ENCODE measurements at regions not wholly inside any gene's neighbourhood (a gene's known extent, or its start where the extent isn't known, plus 50 kb on each side); places are given as distances from the start of the nearest gene placed in this dataset.

DNA sequence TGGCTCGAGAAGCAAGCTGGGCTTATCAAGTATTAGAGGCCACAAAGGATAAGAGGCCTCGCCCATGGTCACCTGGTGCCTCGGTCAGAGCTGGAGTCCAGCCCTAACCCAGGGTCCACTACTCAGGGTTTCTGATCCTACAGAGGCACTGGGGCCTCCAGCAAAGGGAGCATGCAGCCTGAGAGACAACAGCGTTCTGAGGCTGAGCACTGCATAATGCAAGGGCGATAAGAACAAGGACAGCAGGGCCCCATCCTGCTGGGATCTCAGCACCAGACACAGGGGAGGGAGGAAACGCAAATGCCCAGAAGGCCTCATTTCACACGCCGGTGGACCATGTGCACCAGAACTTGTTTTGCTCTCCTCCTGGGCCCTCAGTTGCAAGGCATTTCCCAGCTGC lies 63.0 kb downstream of the C5orf15 start:
- no peak for DNase-seq

DNA sequence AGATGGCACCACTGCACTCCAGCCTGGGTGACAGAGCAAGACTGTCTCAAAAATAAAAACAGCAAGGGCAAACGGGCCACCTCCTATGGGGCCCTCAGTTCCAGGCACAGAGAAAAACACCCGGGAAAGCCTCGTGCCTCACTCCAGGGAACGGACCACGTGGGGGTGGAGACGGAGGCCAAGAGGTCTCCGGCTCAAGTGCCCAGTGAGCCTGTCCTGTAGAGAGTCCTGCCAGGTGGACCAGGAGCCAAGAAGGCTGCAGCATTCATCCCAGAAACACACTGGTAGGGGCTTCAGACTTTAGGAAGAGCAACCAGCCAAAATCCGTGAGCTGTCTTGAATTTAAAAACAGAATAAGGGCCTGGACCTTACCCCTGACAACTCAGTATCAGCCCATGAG lies 63.8 kb downstream of the C5orf15 start:
- no peak for DNase-seq

DNA sequence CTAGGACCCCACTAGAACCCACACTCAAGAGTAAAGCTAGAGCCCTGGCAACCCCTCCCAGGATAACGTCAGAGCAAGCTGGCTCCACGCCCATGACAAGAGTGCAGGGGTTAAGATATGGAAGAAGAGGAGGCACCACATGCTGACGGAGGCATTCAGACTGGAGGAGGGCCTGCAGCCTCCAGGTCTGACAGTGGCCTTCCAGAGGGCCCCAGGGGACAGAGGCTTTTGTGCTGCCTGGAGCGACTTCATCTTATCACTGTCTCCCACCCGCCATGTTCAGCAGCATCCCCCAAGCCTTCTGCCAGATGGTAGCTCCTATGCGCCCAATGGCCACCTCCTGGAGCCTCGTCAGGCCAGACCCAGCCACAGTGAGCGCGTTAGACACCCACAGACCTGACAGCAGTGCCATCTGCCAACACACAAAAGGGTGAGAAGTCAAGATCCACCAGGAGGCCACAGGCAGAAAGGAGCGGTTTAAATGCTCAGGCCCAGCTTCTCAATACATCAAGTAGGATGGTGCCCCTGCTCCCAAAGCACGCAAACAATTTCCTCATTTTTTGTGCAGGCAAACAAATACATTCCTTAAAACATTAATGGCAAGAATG lies 65.8 kb downstream of the C5orf15 start:
- no peak for DNase-seq

DNA sequence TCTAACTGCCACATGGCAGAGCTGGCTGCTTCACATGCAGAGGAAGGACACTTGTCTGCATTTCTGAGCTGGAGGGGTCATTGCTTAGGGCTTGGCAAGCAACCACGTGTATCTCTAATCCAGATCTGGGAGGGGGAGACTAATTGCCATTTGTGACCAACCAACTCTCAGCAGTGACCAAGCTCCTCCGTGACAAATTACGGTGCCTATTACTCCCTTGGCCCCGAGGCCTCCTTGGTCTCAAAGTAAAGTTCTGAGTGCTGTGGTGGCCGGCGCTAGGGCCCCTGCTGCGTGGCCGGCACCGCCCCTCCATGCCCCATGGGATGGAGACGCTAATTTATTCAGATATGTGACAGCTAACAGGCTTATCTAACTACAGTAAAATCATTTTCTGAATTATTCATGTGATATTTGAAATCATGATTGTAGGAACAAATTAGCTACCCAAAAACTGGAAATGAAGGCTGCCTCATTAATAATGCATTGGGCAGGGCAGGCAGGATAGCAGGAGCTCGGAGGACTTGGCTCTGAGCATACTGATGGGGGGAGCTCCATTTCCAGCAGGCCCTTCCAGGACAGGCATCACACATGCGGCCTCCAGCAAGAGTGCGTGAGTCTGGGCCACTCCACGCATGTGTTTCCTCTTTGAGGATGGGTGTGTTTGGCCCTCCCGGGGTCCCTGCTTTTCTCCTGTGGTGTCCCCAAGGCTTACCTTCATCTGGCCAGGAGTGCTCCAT lies 67.7 kb downstream of the C5orf15 start:
- DNase-seq = no peak

DNA sequence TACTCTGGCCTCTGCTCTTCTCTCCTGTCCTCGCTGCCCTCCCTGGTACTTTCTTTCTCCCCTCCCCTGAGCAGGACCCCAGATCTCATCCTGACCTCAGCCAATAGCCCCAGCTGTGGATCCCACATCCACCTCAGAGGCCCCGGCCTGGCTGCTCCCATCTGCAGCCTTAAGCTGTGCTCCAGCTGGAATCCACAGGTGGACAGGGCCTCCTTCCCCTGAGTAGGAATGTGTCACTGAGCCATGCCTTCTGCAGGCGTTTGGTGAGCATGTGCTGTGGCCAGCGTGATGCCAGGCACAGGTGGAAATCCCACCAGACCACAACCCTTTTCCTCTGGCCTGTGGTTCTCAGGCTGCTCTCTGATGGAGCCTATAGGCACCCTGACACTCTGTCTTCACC lies 68.9 kb downstream of the C5orf15 start:
- DNase-seq = no peak

DNA sequence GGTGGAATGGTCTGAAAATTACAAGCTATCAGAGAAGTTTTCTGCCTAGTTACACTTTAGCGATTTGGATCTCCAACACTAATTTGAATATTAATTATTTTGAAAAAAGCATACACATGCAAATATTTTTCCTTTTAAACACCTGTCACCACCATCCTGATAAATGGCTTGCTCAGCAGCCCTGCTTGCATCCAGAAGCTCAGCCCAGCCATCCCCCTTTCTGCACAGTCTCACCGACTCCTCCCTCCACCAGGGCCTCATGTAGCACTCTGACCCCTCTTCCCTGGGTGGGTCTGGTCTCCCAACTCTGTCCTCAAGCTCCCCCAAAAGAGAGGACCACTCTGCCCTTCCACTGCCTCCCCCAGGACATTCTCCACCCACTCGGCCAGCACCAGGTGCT lies 70.0 kb downstream of the C5orf15 start:
- no peak for DNase-seq

DNA sequence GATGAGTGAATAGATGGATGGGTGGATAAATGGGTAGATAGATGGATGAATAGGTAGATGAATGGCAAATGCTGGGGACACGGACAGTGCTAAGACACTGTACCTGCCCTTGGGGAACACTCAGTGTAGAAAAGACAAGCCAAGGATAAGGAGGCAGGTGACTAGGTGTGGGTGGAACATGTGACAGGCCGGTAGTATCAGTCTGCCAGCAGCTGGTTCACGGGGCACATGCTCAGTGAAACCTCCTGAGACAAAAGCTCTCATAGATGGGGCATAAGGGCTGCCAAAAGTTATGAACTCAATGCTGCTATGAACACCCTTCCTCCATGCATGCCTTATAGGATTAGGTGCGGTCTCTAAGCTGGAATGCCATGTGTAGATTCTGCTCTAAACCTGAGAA lies 71.0 kb downstream of the C5orf15 start:
- DNase-seq = no peak

DNA sequence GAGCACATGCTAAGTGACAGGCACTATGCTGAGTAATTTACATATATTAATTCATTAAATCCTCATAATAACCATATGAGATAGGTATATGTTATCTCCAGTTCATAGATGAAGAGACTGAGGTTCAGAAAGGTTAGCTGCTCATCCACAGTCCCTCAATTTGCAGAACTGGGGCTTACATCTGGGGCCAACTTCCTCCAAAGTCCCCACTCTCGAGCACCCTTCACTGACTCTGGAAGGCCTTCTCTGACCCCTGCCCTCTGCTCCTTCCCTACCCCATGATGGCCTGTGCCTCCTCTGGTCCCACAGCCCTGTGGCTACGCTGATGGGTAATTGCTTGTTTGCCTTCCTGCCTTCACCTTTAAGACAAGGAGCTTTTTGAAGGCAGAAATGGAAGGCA lies 71.6 kb downstream of the C5orf15 start:
- no peak for DNase-seq

DNA sequence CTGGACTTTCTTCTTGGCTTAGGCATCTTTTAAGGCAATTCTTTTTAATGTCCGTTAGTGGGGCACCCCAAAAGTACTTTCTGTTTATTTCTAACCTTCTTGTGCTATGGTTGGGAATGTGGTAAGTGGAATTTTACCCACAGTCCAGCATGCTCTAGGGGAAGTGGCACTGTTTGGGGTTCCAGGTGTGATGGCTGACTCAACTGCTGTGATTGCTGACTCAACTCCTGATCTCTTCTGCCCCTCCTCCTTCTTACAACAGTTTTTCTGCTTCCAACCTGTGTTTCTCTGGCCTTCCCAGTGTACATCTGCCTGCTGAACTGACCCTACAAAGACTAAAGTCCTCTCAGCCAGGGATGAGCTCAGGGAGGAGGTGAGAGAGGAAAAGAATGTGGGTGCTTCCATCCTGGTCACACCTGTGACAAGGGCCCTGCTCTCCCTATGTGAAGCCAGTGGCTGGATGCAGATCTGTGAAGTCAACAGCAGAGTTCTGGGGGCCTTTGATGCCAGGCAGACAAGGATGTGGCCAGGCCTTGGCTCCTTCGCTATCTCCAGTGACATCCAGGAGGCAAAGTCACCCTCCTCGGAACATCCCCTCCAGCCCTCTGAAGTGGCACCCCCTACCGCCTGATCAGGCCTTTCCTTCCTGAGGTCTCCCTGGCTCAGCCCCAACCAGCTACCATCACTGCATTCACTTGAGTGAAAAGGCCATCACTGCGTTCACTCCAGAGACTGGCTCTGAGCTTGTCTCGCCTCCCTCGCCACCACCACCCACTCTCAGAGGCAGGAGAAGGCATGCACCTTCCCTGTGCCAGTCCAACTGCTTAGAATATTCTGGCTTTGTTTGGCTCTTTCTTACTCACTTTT lies 72.2 kb downstream of the C5orf15 start:
- no peak for DNase-seq

DNA sequence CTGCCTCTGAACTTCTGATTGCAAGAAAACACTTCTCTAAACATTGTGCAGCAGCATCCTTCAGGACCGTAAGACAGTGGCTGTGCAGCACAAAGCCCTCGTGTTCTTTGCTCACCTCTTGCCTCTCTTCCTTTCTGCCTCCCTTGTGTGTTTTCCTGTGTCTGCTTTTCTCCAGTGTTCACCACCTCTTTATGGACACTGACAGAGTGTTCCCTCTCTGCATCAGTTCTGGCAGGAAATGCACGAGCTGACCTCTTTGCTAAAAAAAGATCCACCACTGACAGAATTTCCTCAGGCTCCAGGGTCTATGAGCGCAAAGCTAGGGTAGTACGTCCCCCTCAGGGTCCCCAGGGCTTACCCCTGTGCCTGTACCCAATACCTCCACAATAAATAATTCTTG lies 74.3 kb downstream of the C5orf15 start:
- no peak for DNase-seq

DNA sequence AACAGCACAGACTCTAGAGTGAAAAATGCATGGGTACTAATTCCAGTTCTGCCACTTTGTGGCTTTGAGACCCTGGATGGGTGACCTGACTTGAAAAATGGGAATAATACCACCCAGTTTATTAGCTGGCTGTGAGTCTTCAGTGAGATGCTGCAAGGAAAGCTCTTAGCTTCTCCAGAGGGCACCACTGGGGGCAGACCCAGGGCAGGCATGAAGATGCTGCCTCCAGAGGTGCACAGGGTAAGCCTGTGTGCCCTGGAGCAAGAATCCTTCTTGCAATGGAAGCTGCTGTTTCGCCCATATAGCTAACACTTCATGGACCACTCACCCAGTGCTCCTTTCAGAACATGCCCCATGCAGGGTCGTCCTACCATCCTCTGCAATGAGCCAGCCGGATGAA lies 75.7 kb downstream of the C5orf15 start:
- DNase-seq = no peak

DNA sequence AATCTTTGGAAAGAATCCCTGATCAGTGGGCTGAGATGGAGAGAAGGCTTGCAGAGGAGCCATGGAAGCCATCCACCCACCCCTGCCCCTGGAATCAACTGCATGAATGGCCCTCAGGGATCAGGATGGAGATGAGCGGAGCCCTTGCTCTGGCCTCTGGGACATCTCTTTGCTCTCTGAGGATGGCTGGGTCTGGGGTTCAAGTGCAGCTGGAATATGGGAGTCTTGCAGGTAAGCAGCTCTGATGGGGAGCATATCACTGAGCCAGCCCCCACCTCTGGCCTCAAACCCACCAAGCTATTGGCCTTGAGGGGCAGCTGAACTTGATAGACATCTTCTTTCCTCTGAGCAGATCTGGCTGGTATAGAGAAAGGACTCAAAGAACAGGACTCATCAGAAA lies 76.1 kb downstream of the C5orf15 start:
- no peak for DNase-seq

DNA sequence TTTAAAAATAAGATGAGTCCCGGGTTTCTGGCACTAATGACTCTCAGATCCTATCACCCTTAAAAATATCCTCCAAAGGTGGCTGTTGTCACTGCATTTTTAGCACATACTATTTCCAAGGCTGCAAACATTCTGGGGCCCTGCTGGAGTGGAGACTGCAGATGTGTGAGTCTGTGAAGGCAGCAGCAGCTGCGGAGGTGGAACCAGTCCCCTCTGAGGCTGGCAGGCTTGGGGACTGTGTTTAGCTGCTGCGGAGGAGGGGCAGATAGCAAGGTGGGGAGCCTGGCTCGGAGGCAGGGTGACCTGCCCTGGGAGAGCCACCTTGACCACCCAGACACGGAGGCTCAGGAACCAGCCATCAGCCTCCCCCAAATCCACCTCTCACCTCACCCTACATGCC lies 77.0 kb downstream of the C5orf15 start:
- DNase-seq = no peak

DNA sequence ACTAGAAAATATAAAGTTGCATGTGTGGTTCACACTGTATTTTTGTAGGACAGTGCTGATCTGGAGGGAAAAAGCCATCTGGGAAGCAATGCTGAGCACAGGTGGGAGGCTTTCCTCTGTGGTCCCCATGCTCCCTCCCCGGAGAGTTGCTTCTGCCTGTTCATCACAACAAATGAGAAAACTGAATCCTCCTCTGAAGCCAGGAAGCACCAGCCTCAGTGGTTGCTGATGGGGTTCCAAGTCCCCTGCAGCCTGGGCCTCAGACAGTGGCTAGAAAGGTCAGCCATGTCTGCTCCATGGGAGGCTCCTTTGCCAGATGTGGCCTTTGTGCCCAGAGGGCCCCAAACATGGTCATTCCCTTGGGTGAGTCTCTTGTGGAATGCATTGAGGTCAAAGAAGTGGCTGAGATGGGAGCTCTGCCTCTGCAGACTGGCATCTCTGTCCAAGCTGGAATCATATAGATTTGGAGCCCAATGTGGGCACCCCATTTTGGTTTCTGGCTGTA lies 77.6 kb downstream of the C5orf15 start:
- DNase-seq = no peak

DNA sequence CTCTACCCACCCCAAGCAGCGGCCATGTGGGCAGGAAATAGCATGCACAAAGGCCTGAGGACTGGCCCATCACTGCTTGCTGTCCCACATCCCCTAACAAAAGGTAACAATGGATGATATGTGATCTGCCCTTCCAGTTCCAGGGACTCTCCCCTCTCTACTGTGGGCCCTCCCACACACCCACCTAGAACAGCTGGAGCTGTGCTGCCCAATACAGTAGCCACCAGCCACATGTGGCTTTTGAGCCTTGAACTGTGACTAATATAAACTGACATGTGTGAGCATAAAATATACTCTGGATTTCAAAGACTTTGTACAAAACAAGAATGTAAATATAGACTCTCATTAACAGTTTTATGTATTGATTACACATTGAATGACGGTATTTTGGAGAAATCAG lies 78.1 kb downstream of the C5orf15 start:
- no peak for DNase-seq

DNA sequence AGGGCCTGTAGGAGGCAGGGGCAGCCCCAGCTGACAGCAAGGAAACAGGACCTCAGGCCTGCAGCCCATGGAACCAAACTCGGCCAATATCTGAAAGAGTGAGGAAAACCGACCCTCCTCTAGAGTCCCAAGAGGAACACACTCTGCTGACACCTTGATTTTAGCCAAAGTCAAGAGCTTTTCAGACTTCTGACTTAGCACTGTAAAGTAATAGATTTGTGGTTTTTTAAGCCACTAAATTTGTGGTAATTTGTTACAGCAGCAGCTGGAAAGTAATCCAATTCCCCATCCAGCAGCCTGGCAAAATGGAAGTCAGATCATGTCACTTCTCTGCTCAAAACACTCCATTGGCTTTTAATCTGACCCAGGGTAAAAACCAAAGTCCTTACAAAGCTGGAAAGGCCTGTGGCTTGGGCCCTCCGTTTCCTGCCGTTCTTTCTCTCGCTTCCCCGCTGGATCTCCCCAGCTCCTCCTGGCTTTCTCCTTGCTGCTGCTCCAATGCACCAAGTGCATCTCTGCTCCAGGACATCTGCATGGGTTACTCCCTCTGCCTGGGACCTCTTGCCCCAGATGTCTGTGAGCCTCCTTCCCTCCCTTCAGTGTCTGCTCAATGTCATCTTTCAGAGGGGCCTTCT lies 79.0 kb downstream of the C5orf15 start:
- no peak for DNase-seq

DNA sequence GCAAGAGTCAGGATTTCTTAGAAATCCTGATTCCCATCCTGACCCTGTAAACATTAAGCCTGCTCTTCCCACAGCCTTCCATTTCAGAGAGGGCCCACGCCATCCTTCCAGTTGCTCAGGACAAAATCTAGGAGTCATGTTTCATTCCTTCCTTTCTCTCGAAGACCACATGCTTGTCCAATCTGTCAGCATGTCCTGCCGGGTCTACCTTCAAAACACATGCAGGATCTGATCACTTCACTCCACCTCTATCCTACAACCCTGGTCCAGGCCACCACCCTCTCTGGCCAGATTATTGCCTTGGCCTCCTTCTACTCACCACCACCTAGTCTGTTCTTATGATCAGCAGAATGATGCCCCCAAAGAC lies 79.8 kb downstream of the C5orf15 start:
- DNase-seq = no peak

DNA sequence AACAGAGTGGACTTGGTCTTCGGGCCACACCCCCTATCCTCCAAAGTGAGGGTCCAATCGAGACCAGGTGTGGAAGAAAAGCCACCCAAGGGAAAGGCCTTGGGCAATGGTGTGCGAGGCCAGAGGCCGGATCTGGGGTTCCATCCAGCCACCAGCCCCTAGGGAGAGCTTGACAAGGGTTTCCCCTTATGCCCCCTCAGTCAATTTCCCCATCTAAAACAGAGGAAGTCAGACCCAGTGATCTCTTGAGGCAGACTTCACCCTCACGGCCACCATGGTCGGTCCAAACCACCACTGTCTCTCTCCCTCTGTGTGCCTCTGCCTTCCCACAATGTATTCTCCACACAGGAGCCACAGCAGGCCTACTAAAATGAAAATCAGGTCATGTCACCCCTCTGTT lies 82.9 kb downstream of the C5orf15 start:
- DNase-seq = no peak

DNA sequence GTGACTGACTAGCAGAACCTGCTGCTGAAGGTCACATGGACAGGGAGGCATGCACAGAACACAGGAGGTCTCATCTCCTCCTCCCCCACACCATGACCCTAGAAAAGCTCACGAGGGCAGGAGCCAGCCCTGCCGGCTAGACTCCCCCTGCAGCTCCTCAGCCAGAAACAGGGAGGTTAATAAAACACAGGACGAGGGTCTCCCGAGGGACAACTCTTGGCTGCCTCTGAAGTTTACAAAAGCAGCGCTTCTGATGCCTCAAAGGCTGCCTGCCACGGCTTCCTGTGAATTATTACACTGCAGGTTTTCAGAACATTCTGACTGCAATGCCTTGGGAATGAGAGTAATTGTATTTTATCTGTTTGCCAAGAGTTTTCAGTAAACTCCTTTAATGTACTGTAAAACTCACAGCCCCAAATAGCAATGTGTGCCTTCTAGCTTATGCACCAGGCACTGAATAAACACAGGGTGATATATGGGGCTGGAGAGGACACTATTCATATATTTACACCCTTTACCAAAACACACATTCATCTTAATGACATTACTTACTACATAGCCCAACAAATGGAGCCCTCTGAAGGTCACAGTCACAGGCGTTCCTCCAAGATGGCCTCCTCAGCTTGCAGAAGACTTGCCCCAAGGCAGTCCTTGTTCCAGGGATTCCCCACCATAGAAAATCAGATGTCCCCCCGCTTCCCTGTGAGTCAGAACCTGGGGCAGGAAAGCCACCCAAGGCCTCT lies 83.7 kb downstream of the C5orf15 start:
- no peak for DNase-seq

DNA sequence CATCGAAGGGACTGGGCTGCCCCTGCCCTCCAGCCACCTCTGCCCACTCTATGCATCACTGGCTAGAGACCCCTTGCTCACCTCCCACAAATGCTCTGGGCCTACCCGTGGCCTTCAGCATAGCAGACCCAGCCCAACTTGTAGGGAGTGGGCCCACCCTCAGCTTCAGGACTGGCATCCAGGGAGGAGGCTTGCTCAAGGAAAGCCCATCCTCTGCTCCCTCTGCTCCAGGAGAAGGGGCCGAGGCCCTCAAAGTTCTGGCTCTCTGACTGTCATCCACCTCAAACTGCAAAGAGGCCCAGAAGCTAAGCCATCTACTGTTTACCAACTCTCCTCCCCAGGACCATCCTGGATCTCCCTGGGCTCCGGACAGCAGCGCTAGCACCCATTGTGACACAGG lies 84.5 kb downstream of the C5orf15 start:
- no peak for DNase-seq

DNA sequence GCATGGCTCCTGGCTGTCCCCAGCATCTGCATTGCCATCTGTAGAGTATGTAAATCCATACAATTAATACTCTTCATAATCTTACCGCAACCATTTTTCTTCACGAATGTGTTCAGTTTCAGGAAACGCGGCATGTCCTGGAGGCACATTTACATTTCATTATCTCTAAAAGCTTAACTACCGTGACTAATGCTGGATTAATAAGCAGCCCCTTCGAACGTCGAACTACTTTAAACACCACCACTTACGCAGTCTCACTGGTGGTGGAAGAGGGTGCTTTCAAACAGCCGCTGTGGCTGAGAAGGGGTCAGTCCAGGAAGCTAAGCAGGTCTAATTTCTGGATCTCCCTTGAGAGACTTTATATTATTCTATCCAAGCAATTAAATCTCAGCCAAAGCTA lies 85.6 kb downstream of the C5orf15 start:
- DNase-seq = no peak

DNA sequence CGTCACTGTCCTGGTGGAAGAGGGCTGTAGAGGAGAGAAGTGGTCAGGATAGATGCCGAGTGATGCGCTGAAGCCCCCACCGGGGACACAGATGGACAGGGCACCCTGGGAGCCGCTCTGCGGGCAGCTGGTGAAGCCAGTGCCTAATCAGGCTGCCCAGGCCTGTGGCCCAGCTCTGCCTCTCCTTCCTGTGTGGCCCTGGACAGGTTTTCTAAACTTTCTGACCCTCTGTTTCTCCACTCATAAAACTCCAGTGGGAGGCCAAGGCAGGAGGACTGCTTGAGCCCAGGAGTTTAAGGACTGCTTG lies 86.1 kb downstream of the C5orf15 start:
- DNase-seq = no peak
